Aorta (tissue), 5 donors: ENCODE measurements at regions not wholly inside any gene's neighbourhood (a gene's known extent, or its start where the extent isn't known, plus 50 kb on each side); places are given as distances from the start of the nearest gene placed in this dataset.

Experiments used
- ATAC-seq: fragments of 200-7000 bp; cut with Tn5 transposase; one replicate; pipeline ENCODE4 v1.9.1; 2022; ENCODE audit warnings: moderate library complexity; ENCODE audit not compliant: low FRiP score
- DNase-seq, 2 donors: peaks; one replicate each; pipeline ENCODE4 v3.0.0-alpha.2; 2020
- H3K27ac ChIP-seq, 2 donors: one replicate each; pipeline ENCODE4 v1.5.1; 2013; ENCODE audit warnings: low read length in 2 of 2, mild to moderate bottlenecking in 2 of 2, moderate library complexity in 2 of 2, control low read depth in 1 of 2, inconsistent platforms in 1 of 2, low read depth in 1 of 2
- H3K27me3 ChIP-seq, 2 donors: one replicate each; pipeline ENCODE4 v1.6.1; 2013; ENCODE audit warnings: control low read depth in 1 of 2, low read length in 1 of 2, mild to moderate bottlenecking in 1 of 2, moderate library complexity in 1 of 2; ENCODE audit not compliant: insufficient read depth in 2 of 2, control insufficient read depth in 1 of 2
- H3K36me3 ChIP-seq, 2 donors: one replicate each; pipeline ENCODE4 v1.6.1; 2013; ENCODE audit warnings: control low read depth in 1 of 2, low read length in 1 of 2, mild to moderate bottlenecking in 1 of 2; ENCODE audit not compliant: insufficient read depth in 2 of 2, control insufficient read depth in 1 of 2
- H3K4me1 ChIP-seq, 2 donors: one replicate each; pipeline ENCODE4 v1.6.1; 2013; ENCODE audit warnings: low read length in 2 of 2, control low read depth in 1 of 2, mild to moderate bottlenecking in 1 of 2, moderate library complexity in 1 of 2; ENCODE audit not compliant: insufficient read depth in 2 of 2, control insufficient read depth in 1 of 2
- H3K4me3 ChIP-seq, 2 donors: one replicate each; pipeline ENCODE4 v1.5.1; 2013; ENCODE audit warnings: low read length in 2 of 2, control low read depth in 1 of 2, mild to moderate bottlenecking in 1 of 2
- H3K9me3 ChIP-seq: one replicate; pipeline ENCODE4 v1.6.1; 2013; ENCODE audit warnings: mild to moderate bottlenecking, low read length; ENCODE audit not compliant: control insufficient read depth
- WGBS, 2 donors: extraction: QIAGEN DNeasy Blood & Tissue Kit; methylation state at CpG; one replicate each; pipeline ENCODE4 v1.1.7; 2013; 5-methylcytosine and 5-hydroxymethylcytosine counted together
- intact Hi-C, 2 donors: fragments of 100-400 bp; cut with DNase I; formaldehyde crosslinking; loops; one replicate each; pipeline versions ENCODE4 v1.14.2 to v1.15.0; 2022
- donor health status: healthy with polysubstance abuse.
- donor health status: Bipolar disorder and iron deficiency.
- donor health status: DM: no; HTN: no; CAD: no.
- donor health status: DM: no; HTN: no; CAD: no.
- donor health status: DM: yes; HTN: yes; CAD: no.

DNA sequence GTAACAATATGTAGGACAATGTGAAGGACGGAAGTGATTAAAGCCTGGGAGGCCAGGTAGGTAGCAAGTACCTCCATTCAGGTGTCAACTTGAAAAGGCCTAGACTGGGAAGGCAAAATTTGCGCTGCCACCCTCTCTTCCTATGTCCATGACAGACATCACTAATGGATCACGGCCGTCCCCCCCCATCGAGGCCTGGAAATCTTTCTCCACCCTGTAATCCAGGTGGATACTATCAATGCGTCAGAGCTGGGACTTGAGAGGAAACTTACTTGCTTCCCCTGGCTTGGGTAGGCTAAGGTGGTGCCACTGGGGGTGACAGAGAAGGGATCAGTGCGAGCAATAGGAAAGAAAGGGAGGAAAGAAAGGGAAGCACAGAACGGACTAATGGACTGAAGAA lies 156.1 kb downstream of the SALL1 start:
- intact Hi-C loops, result no loop called here
- no peaks in the 10 kb centered on the region for H3K27me3 ChIP-seq
- H3K27ac ChIP-seq, result no peak overlapping the region
- H3K36me3 ChIP-seq, result no peaks in the 10 kb centered on the region
- H3K4me1 ChIP-seq, result no peaks in the 10 kb centered on the region
- WGBS, 2 donors, result 91 to 93% methylated on average over 8 of the region's 8 CpGs
- ATAC-seq, result no peak
- H3K4me3 ChIP-seq, result no peak overlapping the region
- DNase-seq, result no peak
- no peaks in the 10 kb centered on the region for H3K9me3 ChIP-seq

GRCh38 chr16:50992350-50993032 lies 158.6 kb downstream of the SALL1 start:
- Histone ChIP-seq H3K27ac (no peak overlapping the region), H3K9me3 (peaks cover 2% of the 10 kb centered on the region), H3K4me3 (no peak overlapping the region), H3K4me1 (no peaks in the 10 kb centered on the region), H3K36me3 (no peaks in the 10 kb centered on the region), H3K27me3 (no peaks in the 10 kb centered on the region)
- 88% methylated on average over 18 of the region's 18 CpGs for WGBS, 2 donors
- intact Hi-C loops, result no loop called here
- ATAC-seq (no peak), DNase-seq (no peak)

- H3K27me3 ChIP-seq, result no peaks in the 10 kb centered on the region
- H3K4me1 ChIP-seq, result no peaks in the 10 kb centered on the region
- 82 to 86% methylated on average over 13 of the region's 13 CpGs for WGBS, 2 donors
- peaks cover 2% of the 10 kb centered on the region for H3K9me3 ChIP-seq
- H3K36me3 ChIP-seq, result no peaks in the 10 kb centered on the region
- no peak overlapping the region for H3K27ac ChIP-seq
- ATAC-seq, result no peak
- intact Hi-C loops, result no loop called here
- no peak for DNase-seq
- no peak overlapping the region for H3K4me3 ChIP-seq
These were observed 159.6 kb downstream of the SALL1 start for GRCh38 chr16:50991436-50991835.

- ATAC-seq (no peak), DNase-seq (no peak)
- no peaks in the 10 kb centered on the region for H3K27me3 ChIP-seq
- intact Hi-C loops, result no loop called here
- H3K27ac ChIP-seq, result no peak overlapping the region
- 94% methylated on average over 13 to 14 of the region's 14 CpGs for WGBS, 2 donors
- peaks cover 2% of the 10 kb centered on the region for H3K9me3 ChIP-seq
- H3K4me3 ChIP-seq, result no peak overlapping the region
- H3K36me3 ChIP-seq, result no peaks in the 10 kb centered on the region
- no peaks in the 10 kb centered on the region for H3K4me1 ChIP-seq
These were observed 160.1 kb downstream of the SALL1 start for GRCh38 chr16:50991006-50991405.

- H3K27me3 ChIP-seq, result no peaks in the 10 kb centered on the region
- no peaks in the 10 kb centered on the region for H3K36me3 ChIP-seq
- peaks cover 4% of the 10 kb centered on the region for H3K9me3 ChIP-seq
- 63 to 69% methylated on average over 1 of the region's 1 CpG for WGBS, 2 donors
- no peaks in the 10 kb centered on the region for H3K4me1 ChIP-seq
- H3K27ac ChIP-seq, result no peak overlapping the region
- ATAC-seq, result no peak
- DNase-seq, result no peak
- intact Hi-C loops, result no loop called here
- H3K4me3 ChIP-seq, result no peak overlapping the region
These were observed 162.0 kb downstream of the SALL1 start for GRCh38 chr16:50989047-50989446.

DNA sequence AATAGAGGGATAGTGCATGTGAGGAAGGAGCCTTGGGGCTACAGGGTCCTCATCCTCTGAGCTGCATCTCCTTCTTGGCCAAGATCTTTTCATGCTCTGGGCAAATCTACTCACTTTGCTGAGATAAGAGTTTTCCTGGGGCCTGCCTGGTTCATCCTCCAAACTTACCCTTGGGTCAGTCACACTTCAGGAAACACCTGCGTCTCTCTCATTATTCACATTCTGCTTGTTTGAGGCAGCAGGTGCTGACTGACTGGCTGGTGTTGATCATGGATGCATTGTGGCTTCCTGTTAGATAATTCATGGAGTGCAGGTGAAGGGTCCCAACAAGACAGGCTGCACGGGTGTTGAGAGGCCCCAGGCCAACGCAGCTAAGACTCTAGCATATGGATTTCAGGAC lies 162.6 kb downstream of the SALL1 start:
- no peak overlapping the region for H3K4me3 ChIP-seq
- H3K27me3 ChIP-seq, result no peaks in the 10 kb centered on the region
- ATAC-seq (no peak), DNase-seq (no peak)
- no peaks in the 10 kb centered on the region for H3K36me3 ChIP-seq
- WGBS, 2 donors, result 56 to 59% methylated on average over 3 of the region's 3 CpGs
- intact Hi-C loops, result no loop called here
- H3K9me3 ChIP-seq, result peaks cover 4% of the 10 kb centered on the region
- no peak overlapping the region for H3K27ac ChIP-seq
- H3K4me1 ChIP-seq, result no peaks in the 10 kb centered on the region

GRCh38 chr16:50986453-50986852 lies 164.6 kb downstream of the SALL1 start:
- H3K36me3 ChIP-seq, result no peaks in the 10 kb centered on the region
- intact Hi-C loops, result no loop called here
- ATAC-seq (no peak), DNase-seq (no peak)
- H3K27me3 ChIP-seq, result no peaks in the 10 kb centered on the region
- 69% methylated on average over 5 of the region's 5 CpGs for WGBS, 2 donors
- H3K27ac ChIP-seq, result no peak overlapping the region
- no peak overlapping the region for H3K4me3 ChIP-seq
- no peaks in the 10 kb centered on the region for H3K4me1 ChIP-seq
- peaks cover 4% of the 10 kb centered on the region for H3K9me3 ChIP-seq

GRCh38 chr16:50985733-50986132 lies 165.3 kb downstream of the SALL1 start:
- WGBS, 2 donors, result 45 to 47% methylated on average over 2 of the region's 2 CpGs
- intact Hi-C loops, result no loop called here
- ATAC-seq, result no peak
- no peak overlapping the region for H3K4me3 ChIP-seq
- H3K27me3 ChIP-seq, result no peaks in the 10 kb centered on the region
- H3K27ac ChIP-seq, result no peak overlapping the region
- no peaks in the 10 kb centered on the region for H3K4me1 ChIP-seq
- DNase-seq, result no peak
- H3K36me3 ChIP-seq, result no peaks in the 10 kb centered on the region
- H3K9me3 ChIP-seq, result peaks cover 4% of the 10 kb centered on the region

DNA sequence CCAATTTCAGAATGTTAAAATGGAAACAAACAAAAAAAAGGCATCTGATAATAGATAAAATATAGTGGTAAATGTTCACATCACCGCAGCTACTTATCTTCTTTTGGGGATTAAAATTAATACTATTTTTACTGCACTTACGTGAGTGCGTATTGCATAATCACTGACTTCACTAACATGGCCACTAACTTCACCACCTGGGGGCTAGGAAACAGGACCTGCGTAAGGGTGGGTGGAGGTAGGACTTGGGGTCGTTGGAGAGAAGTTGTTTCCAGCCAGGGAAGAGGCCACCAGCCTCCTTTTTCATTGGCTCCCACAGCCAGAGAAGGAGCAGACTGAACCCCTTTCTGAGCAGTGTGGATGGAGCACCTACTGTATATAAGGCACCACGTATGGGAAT lies 166.4 kb downstream of the SALL1 start:
- H3K27ac ChIP-seq, result no peak overlapping the region
- no peaks in the 10 kb centered on the region for H3K27me3 ChIP-seq
- H3K36me3 ChIP-seq, result no peaks in the 10 kb centered on the region
- DNase-seq, result no peak
- intact Hi-C loops, result no loop called here
- no peaks in the 10 kb centered on the region for H3K4me1 ChIP-seq
- WGBS, 2 donors, result 46 to 47% methylated on average over 6 of the region's 6 CpGs
- peaks cover 4% of the 10 kb centered on the region for H3K9me3 ChIP-seq
- no peak overlapping the region for H3K4me3 ChIP-seq
- no peak for ATAC-seq
